HG02973 (cell line): ENCODE measurements at regions not wholly inside any gene's neighbourhood (a gene's known extent, or its start where the extent isn't known, plus 50 kb on each side); places are given as distances from the start of the nearest gene placed in this dataset.
A peak's percentile ranks its signal among the peaks of the same experiment; 100 is the strongest.
"Not testable (repeated sequence)": the region's sequence is repeated elsewhere in the genome, so short reads cannot be mapped to it uniquely, and the experiment has no call there.

Source experiments
- ATAC-seq: cut with Tn5 transposase; IDR thresholded peaks from one replicate; pipeline ENCODE4 v1.9.1; 2021; ENCODE audit warnings: moderate library complexity; ENCODE audit not compliant: unreplicated experiment

GRCh38 chr1:191457889-191458288 lies 700.4 kb upstream of the RGS18 start:
- no peak for ATAC-seq

GRCh38 chr1:191460234-191460633 lies 698.0 kb upstream of the RGS18 start:
- ATAC-seq, result no peak

- ATAC-seq, result no peak
These were observed 674.3 kb upstream of the RGS18 start for GRCh38 chr1:191483988-191484387.

- no peak for ATAC-seq
These were observed 668.0 kb upstream of the RGS18 start for GRCh38 chr1:191490303-191490702.

- ATAC-seq, result no peak
These were observed 663.2 kb upstream of the RGS18 start for GRCh38 chr1:191495040-191495439.

- no peak for ATAC-seq
These were observed 659.9 kb upstream of the RGS18 start for GRCh38 chr1:191498318-191498717.

GRCh38 chr1:191498825-191499224 lies 659.4 kb upstream of the RGS18 start:
- ATAC-seq, result no peak

- no peak for ATAC-seq
These were observed 653.3 kb upstream of the RGS18 start for GRCh38 chr1:191504999-191505398.

GRCh38 chr1:191508239-191508638 lies 650.0 kb upstream of the RGS18 start:
- ATAC-seq, result peak; percentile 48

GRCh38 chr1:191511480-191511879 lies 646.8 kb upstream of the RGS18 start:
- not testable (repeated sequence) for ATAC-seq

- no peak for ATAC-seq
These were observed 640.4 kb upstream of the RGS18 start for GRCh38 chr1:191517826-191518225.

GRCh38 chr1:191519519-191519918 lies 638.7 kb upstream of the RGS18 start:
- ATAC-seq, result no peak

GRCh38 chr1:191520345-191520744 lies 637.9 kb upstream of the RGS18 start:
- ATAC-seq, result no peak

GRCh38 chr1:191525944-191526343 lies 632.3 kb upstream of the RGS18 start:
- ATAC-seq, result not testable (repeated sequence)

- no peak for ATAC-seq
These were observed 630.0 kb upstream of the RGS18 start for GRCh38 chr1:191528275-191528674.

GRCh38 chr1:191530928-191531327 lies 627.3 kb upstream of the RGS18 start:
- no peak for ATAC-seq

GRCh38 chr1:191533254-191533653 lies 625.0 kb upstream of the RGS18 start:
- ATAC-seq, result no peak

GRCh38 chr1:191536791-191537429 lies 621.4 kb upstream of the RGS18 start:
- ATAC-seq, result no peak

GRCh38 chr1:191541758-191542157 lies 616.5 kb upstream of the RGS18 start:
- ATAC-seq, result no peak

GRCh38 chr1:191542444-191542843 lies 615.8 kb upstream of the RGS18 start:
- no peak for ATAC-seq

GRCh38 chr1:191546803-191547202 lies 611.5 kb upstream of the RGS18 start:
- ATAC-seq, result no peak

- no peak for ATAC-seq
These were observed 607.2 kb upstream of the RGS18 start for GRCh38 chr1:191551019-191551418.

- ATAC-seq, result no peak
These were observed 599.9 kb upstream of the RGS18 start for GRCh38 chr1:191558379-191558778.
